ENCODE measurements at regions not wholly inside any gene's neighbourhood (a gene's known extent, or its start where the extent isn't known, plus 50 kb on each side); places are given as distances from the start of the nearest gene placed in this dataset.

- TF ChIP-seq CTCF (IDR thresholded peaks at IDR 0.05), result no peak
- DNase-seq (ENCODE audit: low spot score) (no peak), ATAC-seq (ENCODE audit: low FRiP score) (no peak)
These were observed 1371.1 kb upstream of the LRRTM1 start for GRCh38 chr2:81675641-81676040.

GRCh38 chr2:81672923-81673322, 1368.4 kb upstream of the LRRTM1 start:
- DNase-seq (ENCODE audit: low spot score) (no peak), ATAC-seq (ENCODE audit: low FRiP score) (no peak)
- TF ChIP-seq CTCF (IDR thresholded peaks at IDR 0.05), result no peak

- no peak for TF ChIP-seq CTCF (IDR thresholded peaks at IDR 0.05)
- ATAC-seq (ENCODE audit: low FRiP score), result no peak
These were observed 1368.0 kb upstream of the LRRTM1 start for GRCh38 chr2:81672516-81672915.

GRCh38 chr2:81670885-81671284, 1366.3 kb upstream of the LRRTM1 start:
- ATAC-seq (ENCODE audit: low FRiP score) (no peak), DNase-seq (ENCODE audit: low spot score) (no peak)
- TF ChIP-seq CTCF (IDR thresholded peaks at IDR 0.05), result no peak

More at GRCh38 chr2:81672516-81672915, 1368.0 kb upstream of the LRRTM1 start:
- DNase-seq (ENCODE audit: low spot score), result no peak

GRCh38 chr2:81661081-81661480, 1356.5 kb upstream of the LRRTM1 start:
- no peak for ATAC-seq (ENCODE audit: low FRiP score)
- TF ChIP-seq CTCF (IDR thresholded peaks at IDR 0.05), result no peak
- DNase-seq (ENCODE audit: low spot score), result no peak

- DNase-seq (ENCODE audit: low spot score), result no peak
- TF ChIP-seq CTCF (IDR thresholded peaks at IDR 0.05), result no peak
- ATAC-seq (ENCODE audit: low FRiP score), result no peak
These were observed 1353.7 kb upstream of the LRRTM1 start for GRCh38 chr2:81658227-81658626.

- ATAC-seq (ENCODE audit: low FRiP score) (no peak), DNase-seq (ENCODE audit: low spot score) (no peak)
- TF ChIP-seq CTCF (IDR thresholded peaks at IDR 0.05), result no peak
These were observed 1345.8 kb upstream of the LRRTM1 start for GRCh38 chr2:81650048-81650971.

Data from omental fat pad (tissue), 3 donors.